HG02885 (cell line): ENCODE measurements at regions not wholly inside any gene's neighbourhood (a gene's known extent, or its start where the extent isn't known, plus 50 kb on each side); places are given as distances from the start of the nearest gene placed in this dataset.

Experiments
- ATAC-seq: cut with Tn5 transposase; IDR thresholded peaks from one replicate; pipeline ENCODE4 v1.9.1; 2021; ENCODE audit warnings: mild to moderate bottlenecking; ENCODE audit not compliant: unreplicated experiment, poor library complexity

DNA sequence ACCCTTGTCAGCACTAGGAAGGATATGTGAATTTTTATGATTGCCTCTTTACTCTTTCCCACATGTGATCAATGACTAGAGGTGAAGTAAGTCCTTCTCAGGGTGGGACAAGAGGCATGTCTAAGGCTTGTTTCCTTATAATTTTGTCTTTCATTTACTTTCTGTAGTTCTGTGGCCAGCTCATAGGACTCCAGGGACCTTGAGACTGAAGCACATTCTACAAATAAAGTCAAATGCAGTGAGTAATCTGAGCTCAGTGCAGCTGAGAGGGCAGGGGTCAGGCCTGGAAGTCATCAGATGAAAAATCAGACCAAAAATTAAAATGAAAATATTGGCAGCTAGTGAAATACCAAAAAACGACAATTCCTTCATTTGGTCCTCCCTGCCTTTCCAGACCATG is 424.7 kb upstream of the THBS1 start:
- ATAC-seq, result no peak

GRCh38 chr15:39156646-39157250 is 424.1 kb upstream of the THBS1 start:
- no peak for ATAC-seq

DNA sequence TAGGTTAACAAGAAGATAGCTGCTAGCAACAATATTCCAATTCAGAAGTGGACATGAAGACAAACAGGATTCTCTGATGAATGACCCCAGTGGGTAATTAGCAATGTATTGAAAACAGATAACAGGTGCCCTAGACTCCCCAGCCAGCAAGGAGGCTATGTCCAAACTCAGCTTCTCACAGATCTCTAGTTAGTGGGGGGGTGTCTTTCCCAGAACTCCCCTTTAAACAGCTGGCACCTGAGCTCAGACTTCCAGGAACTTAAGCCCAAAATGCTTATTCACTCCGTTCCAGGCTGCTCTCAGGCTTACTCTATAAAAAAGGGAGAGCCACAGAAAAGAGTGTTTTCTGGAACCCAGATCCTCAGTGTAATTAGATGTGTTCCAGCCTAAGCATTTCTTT is 423.0 kb upstream of the THBS1 start:
- ATAC-seq, result no peak

DNA sequence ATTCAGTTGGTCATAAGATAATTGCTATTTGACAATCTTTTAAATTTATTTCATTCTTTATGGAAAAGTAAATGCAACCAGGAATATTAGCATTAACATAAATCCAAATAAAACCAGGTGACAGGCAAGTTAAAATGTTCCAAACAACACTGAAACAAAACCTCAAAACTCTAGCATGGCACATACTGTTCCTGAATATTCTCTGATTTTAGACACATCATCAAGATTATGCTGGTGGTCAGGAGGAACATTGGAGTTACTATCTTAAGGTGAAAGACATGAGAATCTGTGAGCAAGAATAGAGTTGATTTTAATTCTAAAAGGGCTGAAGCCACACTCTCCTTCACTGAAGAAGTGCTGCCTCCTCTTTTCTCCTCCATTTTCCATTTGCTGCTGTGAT is 421.0 kb upstream of the THBS1 start:
- ATAC-seq, result no peak

- no peak for ATAC-seq
Measured at GRCh38 chr15:39161096-39161495, 419.8 kb upstream of the THBS1 start.

DNA sequence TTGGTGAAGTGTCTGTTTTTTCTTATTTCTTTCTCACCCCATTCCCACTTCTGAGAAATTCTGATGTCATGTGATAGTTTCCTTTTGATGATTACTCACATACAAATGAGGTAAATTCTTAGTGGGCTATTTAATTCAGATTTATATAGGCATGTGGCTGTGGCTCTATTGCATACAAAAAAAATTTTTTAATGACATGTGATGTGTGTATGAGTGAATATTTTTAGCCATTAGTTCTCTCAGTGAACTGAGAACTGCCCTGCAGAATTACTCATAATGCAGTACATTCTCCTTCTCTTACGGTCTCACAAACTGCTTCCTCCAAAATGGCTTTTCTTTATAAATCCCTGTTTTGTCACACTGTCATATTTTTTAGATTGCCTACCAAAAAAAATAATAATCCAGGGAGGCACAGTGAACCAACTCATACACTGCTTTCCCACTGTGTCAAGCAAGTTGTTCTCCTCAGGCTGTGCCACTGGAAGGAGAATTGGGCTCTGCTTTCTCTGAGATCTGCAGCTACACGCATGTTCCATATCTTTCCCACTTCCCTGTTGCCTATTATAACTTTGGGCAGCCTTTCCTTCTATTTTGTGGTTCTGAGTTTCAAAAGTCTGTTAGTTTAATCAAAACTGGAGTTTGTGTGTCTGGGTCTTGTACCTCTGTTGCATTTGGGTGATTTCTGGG is 415.7 kb upstream of the THBS1 start:
- ATAC-seq, result no peak

DNA sequence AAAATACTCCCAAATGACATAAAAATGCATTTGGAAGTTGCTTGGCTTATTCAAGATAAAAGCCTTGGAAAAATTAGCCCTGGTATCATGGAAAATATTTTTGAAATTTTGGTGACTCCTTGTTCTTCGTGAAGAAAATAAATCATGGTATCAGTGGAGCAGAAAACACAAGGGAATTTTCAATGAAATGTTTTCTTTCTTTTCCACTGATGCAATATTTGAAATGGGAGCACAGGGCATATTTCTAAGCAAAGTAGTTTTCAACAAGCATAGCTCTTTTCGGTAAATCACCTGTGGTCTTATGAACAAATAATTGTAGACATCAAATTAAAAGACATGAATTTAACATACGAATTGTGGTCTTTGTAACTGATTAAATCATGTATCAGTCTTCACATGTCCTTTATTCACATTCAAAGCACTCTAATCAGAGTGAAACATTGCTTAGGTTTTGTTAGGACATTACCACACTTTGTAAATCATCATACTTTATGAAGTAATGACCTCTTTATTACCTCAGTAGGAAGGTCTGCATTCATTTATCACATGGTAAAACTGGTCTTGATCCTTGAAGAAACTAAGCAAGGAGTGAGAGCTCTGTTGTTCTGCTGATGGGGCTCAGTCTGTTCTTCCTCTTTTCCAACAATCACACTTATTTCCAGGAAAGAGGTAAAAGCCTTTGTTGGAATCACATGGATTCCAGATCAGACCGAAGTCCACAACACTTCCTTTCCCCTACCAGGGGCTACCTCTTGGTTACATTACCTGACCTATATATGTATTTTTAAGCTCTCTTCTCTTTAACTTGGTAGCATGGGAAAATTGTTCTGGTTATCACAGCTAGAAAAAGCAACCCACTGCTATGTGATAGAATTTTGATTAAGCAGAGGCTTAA is 413.5 kb upstream of the THBS1 start:
- no peak for ATAC-seq

DNA sequence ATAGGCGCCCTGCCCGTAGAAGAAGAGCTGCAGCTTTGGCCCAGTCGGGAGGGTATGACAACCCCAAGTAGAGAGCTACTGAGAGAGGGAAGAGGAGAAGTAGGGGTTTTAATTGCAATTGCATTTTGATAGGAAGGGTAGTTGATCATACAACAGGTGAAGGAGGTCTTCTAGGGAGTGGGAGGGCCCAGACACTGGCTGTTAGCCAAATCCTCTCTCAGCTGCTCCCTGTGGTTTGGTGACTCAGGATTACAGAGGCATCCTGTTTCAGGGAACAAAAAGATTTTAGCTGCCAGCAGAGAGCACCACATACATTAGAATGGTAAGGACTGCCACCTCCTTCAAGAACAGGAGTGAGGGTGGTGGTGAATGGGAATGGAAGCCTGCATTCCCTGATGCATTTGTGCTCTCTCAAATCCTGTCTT is 408.9 kb upstream of the THBS1 start:
- no peak for ATAC-seq

- no peak for ATAC-seq
Measured at GRCh38 chr15:39172380-39173281, 408.2 kb upstream of the THBS1 start.

DNA sequence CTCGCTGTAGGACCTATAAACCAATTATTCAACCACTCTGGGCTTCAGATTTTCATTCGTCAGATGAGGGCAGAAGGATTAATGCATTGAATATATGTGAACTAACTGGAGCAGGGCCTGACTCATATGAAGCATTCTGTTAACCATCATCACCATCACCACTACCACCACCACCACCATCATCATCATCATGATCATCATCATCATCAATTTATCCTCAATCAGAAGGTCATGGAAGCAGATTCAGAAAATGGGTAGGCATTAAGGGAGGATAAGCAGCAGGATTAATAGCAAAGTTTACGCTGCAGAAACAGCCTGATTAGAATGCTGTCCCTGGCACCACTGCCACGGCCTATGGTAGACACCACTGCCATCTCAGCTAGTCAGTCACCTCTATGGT is 407.5 kb upstream of the THBS1 start:
- no peak for ATAC-seq

GRCh38 chr15:39174332-39174731 is 406.5 kb upstream of the THBS1 start:
- no peak for ATAC-seq

DNA sequence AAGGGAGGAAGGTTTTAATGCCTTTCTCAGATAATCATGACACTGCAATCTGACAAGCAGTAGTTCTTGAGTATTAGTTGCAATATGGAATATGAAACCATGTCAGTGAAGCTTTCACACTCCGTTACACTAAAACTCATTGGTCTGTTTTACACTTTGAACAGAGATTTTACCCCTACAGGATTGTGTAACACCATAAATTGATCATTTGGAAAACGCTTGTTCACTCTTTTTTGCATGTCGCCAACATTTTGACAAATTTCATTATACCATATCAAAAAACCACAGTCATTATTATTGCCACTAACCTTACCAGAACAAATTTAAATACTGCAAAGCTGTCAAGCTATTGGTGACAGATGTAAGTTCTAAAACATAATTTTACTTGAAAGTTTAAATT is 404.8 kb upstream of the THBS1 start:
- ATAC-seq, result no peak

GRCh38 chr15:39177561-39177960 is 403.3 kb upstream of the THBS1 start:
- ATAC-seq, result no peak

- ATAC-seq, result no peak
Measured at GRCh38 chr15:39180030-39180429, 400.8 kb upstream of the THBS1 start.

DNA sequence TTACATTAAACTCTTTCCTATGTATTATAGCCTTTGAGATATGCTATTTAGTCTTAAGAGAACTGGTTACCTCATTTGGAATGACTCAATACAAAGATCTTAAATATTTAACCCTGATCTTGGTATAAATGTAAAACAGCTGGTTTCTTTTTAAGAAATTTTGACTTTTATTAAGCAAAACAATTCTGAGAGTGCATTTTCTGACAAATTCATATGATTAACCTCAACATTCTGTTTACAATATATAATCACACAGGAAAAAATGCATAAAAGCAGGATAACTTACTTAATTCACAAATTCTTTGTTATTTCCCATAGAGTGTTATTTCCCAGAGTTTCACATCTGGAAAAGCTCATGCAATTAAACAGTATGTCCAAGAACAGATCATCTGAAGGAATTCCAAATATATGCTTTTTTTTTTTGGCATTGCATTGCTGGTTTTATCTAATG is 400.4 kb upstream of the THBS1 start:
- no peak for ATAC-seq

DNA sequence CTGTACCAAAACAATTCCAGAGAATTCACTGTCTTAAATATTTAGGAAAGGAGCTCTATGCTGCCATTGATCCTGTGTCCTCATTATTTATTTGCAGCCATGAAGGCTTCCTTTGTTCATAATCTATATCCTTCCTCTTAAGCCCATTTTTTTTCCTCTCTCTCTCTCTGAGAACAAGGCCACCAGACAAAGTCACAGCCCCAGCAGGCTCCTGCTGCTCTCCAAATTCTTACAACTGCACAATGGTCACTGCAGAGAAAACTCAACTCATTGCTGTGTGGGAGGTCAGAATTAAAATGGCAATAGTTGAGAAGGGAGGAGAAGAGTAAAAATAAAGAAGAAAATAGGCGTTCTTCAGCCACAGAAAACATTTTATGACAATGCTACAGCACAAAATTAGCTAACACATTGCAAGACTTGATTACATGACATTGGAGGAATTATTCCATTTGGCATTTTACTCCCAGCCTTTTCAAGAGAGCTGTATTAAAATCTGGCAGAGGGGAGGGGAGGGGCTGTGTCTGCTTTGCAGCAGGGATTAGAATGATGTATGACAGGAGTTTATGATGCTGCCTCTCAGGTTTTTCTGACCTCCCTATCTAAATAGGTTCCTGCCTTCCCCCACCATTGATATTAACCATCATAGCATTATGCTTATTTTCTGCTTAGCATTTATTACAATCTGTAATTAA is 399.7 kb upstream of the THBS1 start:
- ATAC-seq, result no peak

GRCh38 chr15:39181940-39182339 is 398.9 kb upstream of the THBS1 start:
- ATAC-seq, result no peak

- ATAC-seq, result no peak
Measured at GRCh38 chr15:39183164-39183881, 397.6 kb upstream of the THBS1 start.
